ENCODE measurements at regions not wholly inside any gene's neighbourhood (a gene's known extent, or its start where the extent isn't known, plus 50 kb on each side); places are given as distances from the start of the nearest gene placed in this dataset.

GRCh38 chr2:146734821-146735190 lies 1110.0 kb upstream of the ACVR2A start:
- TF ChIP-seq CTCF (IDR thresholded peaks at IDR 0.05) = no peak
- no peak for TF ChIP-seq POLR2A (IDR thresholded peaks at IDR 0.05)

Data from testis (tissue), 2 donors.